Kidney (tissue), 13 donors: ENCODE measurements at regions not wholly inside any gene's neighbourhood (a gene's known extent, or its start where the extent isn't known, plus 50 kb on each side); places are given as distances from the start of the nearest gene placed in this dataset.

ENCODE experiments used
- DNase-seq, 5 donors: peaks; one replicate each; pipeline ENCODE4 v3.0.0-alpha.2; 2013 to 2020
- FAIRE-seq: peaks from 2 replicates; lab custom pipeline; 2012; peaks lifted over from hg19 to GRCh38; lab: Jason Lieb, UNC
- H3K27ac ChIP-seq, 2 donors: one replicate each; pipeline ENCODE4 v1.7.0; 2013; ENCODE audit warnings: low read depth in 2 of 2, low read length in 2 of 2, inconsistent platforms in 1 of 2
- H3K27me3 ChIP-seq: one replicate; pipeline ENCODE4 v1.7.1; 2013; ENCODE audit warnings: low read length, inconsistent platforms; ENCODE audit not compliant: control insufficient read depth, insufficient read depth
- H3K36me3 ChIP-seq, 3 donors: one replicate each; pipeline versions ENCODE4 v1.7.0 to v1.7.1; 2013; ENCODE audit warnings: low read length in 3 of 3, control low read depth in 1 of 3, inconsistent platforms in 1 of 3; ENCODE audit not compliant: insufficient read depth in 3 of 3, control insufficient read depth in 2 of 3
- H3K4me1 ChIP-seq, 3 donors: one replicate each; pipeline versions ENCODE4 v1.7.0 to v1.7.1; 2013; ENCODE audit warnings: low read length in 3 of 3, inconsistent platforms in 1 of 3, low read depth in 1 of 3; ENCODE audit not compliant: control insufficient read depth in 2 of 3, insufficient read depth in 2 of 3
- H3K4me3 ChIP-seq, 3 donors: one replicate each; pipeline versions ENCODE4 v1.7.0 to v1.8.1; 2013; ENCODE audit warnings: low read length in 3 of 3, control low read depth in 1 of 3, inconsistent platforms in 1 of 3
- H3K9ac ChIP-seq, 3 donors: one replicate each; pipeline versions ENCODE4 v1.7.0 to v1.7.1; 2013; ENCODE audit warnings: low read length in 3 of 3, control low read depth in 1 of 3, inconsistent platforms in 1 of 3
- H3K9me3 ChIP-seq, 3 donors: one replicate each; pipeline versions ENCODE4 v1.7.0 to v1.7.1; 2013; ENCODE audit warnings: low read length in 3 of 3, control low read depth in 1 of 3, inconsistent platforms in 1 of 3; ENCODE audit not compliant: control insufficient read depth in 2 of 3, insufficient read depth in 1 of 3
- CTCF ChIP-seq: IDR thresholded peaks from 3 replicates; pipeline ENCODE4 v1.5.1; 2012; ENCODE audit warnings: mild to moderate bottlenecking, moderate library complexity, borderline replicate concordance; ENCODE audit not compliant: insufficient read depth; ENCODE audit errors: extremely low read depth
- intact Hi-C: fragments of 100-400 bp; cut with DNase I; formaldehyde crosslinking; loops from one replicate; pipeline ENCODE4 v1.11.1; 2022
- donor health status: control.
- donor health status: control.
- donor health status: control.
- donor health status: control.
- donor health status: control.
- donor health status: DM: yes; HTN: yes; CAD: no.
- donor health status: Normal renal cell carcinoma (clear cell type).

- Histone ChIP-seq H3K36me3 (no peaks in the 10 kb centered on the region), H3K9me3 (no peaks in the 10 kb centered on the region), H3K27ac (no peak overlapping the region), H3K27me3 (no peaks in the 10 kb centered on the region), H3K4me1 (no peaks in the 10 kb centered on the region), H3K9ac (no peak overlapping the region), H3K4me3 (no peak overlapping the region)
- DNase-seq (no peak), FAIRE-seq (no peak)
- no peak for TF ChIP-seq CTCF
- intact Hi-C loops: no loop called here
These were observed 347.1 kb upstream of the FSTL5 start for GRCh38 chr4:162510937-162511336.

GRCh38 chr4:162510115-162510514 lies 346.3 kb upstream of the FSTL5 start:
- Histone ChIP-seq H3K9ac (no peak overlapping the region), H3K4me3 (no peak overlapping the region), H3K27ac (no peak overlapping the region), H3K4me1 (no peaks in the 10 kb centered on the region), H3K36me3 (no peaks in the 10 kb centered on the region), H3K27me3 (no peaks in the 10 kb centered on the region), H3K9me3 (no peaks in the 10 kb centered on the region)
- no peak for TF ChIP-seq CTCF
- FAIRE-seq: no peak
- no peak for DNase-seq
- intact Hi-C loops: no loop called here

GRCh38 chr4:162509333-162509732 lies 345.5 kb upstream of the FSTL5 start:
- H3K9me3 ChIP-seq: no peaks in the 10 kb centered on the region
- DNase-seq (no peak), FAIRE-seq (no peak)
- H3K4me1 ChIP-seq: no peaks in the 10 kb centered on the region
- H3K27me3 ChIP-seq: no peaks in the 10 kb centered on the region
- H3K36me3 ChIP-seq: no peaks in the 10 kb centered on the region
- no peak overlapping the region for H3K9ac ChIP-seq
- H3K27ac ChIP-seq: no peak overlapping the region
- intact Hi-C loops: no loop called here
- no peak overlapping the region for H3K4me3 ChIP-seq
- no peak for TF ChIP-seq CTCF

- H3K4me3 ChIP-seq: no peak overlapping the region
- TF ChIP-seq CTCF: no peak
- no peaks in the 10 kb centered on the region for H3K9me3 ChIP-seq
- no peaks in the 10 kb centered on the region for H3K36me3 ChIP-seq
- no peak overlapping the region for H3K9ac ChIP-seq
- intact Hi-C loops: no loop called here
- no peak overlapping the region for H3K27ac ChIP-seq
- H3K4me1 ChIP-seq: no peaks in the 10 kb centered on the region
- DNase-seq: no peak
- FAIRE-seq: no peak
- H3K27me3 ChIP-seq: no peaks in the 10 kb centered on the region
These were observed 342.5 kb upstream of the FSTL5 start for GRCh38 chr4:162506253-162506652.
